ENCODE measurements at regions not wholly inside any gene's neighbourhood (a gene's known extent, or its start where the extent isn't known, plus 50 kb on each side); places are given as distances from the start of the nearest gene placed in this dataset.

DNA sequence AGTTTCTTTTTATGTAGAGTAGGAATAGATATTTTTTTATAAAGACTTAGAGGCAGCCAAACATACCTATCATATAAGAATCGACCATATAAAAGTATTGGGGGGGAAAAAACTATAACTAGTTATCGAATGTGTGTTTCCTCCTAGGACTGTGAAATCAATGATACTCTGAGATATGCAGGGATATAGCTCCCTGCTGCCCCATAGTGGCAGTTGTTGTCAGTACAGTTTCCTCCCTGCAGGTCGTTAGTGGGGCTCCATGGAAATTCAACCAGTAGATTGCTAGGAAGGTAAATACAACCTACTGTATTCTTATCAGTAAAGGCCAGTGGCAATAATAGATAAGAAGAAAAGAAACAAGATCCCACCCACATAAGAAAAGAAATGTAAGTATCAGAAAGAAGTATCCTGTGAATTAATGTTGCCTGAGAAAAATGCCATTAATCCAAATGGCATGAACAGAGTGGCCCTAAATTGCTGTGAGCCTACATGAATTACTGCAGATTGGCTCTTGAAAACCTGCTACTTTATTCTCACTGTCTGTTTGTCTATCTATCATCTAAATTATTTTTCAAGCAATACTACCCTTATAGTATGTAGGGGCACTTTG is 136.9 kb upstream of the FBN2 start:
- TF ChIP-seq POLR2AphosphoS5 (IDR thresholded peaks at IDR 0.05), result no peak
- TF ChIP-seq CTCF (IDR thresholded peaks at IDR 0.05), result peak in 1 of 2 donors; percentile 24
- no peak for TF ChIP-seq POLR2A (IDR thresholded peaks at IDR 0.05)
